Hepatocyte (in vitro differentiated cells): ENCODE measurements at regions not wholly inside any gene's neighbourhood (a gene's known extent, or its start where the extent isn't known, plus 50 kb on each side); places are given as distances from the start of the nearest gene placed in this dataset.

Source experiments
- DNase-seq: peaks from one replicate; pipeline ENCODE4 v3.0.0-alpha.2; 2016; ENCODE audit warnings: low spot score
- H2AFZ ChIP-seq: fragments of 200-600 bp; sonication (generic); 2 replicates; pipeline ENCODE4 v1.6.0; 2016; ENCODE audit warnings: antibody characterized with exemption, mild to moderate bottlenecking
- H3K27ac ChIP-seq: fragments of 200-600 bp; sonication (generic); 2 replicates; pipeline ENCODE4 v1.5.1; 2016; ENCODE audit warnings: mild to moderate bottlenecking
- H3K27me3 ChIP-seq: fragments of 200-600 bp; sonication (generic); 2 replicates; pipeline ENCODE4 v1.6.1; 2016
- H3K36me3 ChIP-seq: fragments of 200-600 bp; sonication (generic); replicated peaks from 2 replicates; pipeline ENCODE4 v1.5.1; 2016; ENCODE audit warnings: low read depth; ENCODE audit not compliant: insufficient read depth
- H3K4me1 ChIP-seq: fragments of 200-600 bp; sonication (generic); 2 replicates; pipeline ENCODE4 v1.5.1; 2016; ENCODE audit warnings: mild to moderate bottlenecking, moderate library complexity; ENCODE audit not compliant: insufficient read depth
- H3K4me2 ChIP-seq: fragments of 200-600 bp; sonication (generic); 2 replicates; pipeline ENCODE4 v1.6.0; 2016
- H3K4me3 ChIP-seq: fragments of 200-600 bp; sonication (generic); 2 replicates; pipeline ENCODE4 v1.5.1; 2016; ENCODE audit warnings: mild to moderate bottlenecking
- H3K79me2 ChIP-seq: fragments of 200-600 bp; sonication (generic); 2 replicates; pipeline ENCODE4 v1.6.0; 2017; ENCODE audit warnings: mild to moderate bottlenecking
- H3K9me2 ChIP-seq: fragments of 200-600 bp; sonication (generic); replicated peaks from 2 replicates; pipeline ENCODE4 v1.6.0; 2017; ENCODE audit warnings: mild to moderate bottlenecking; ENCODE audit not compliant: insufficient read depth
- H3K9me3 ChIP-seq: fragments of 200-600 bp; sonication (generic); 2 replicates; pipeline ENCODE4 v1.5.1; 2016; ENCODE audit warnings: low read depth, mild to moderate bottlenecking
- H4K20me1 ChIP-seq: fragments of 200-600 bp; sonication (generic); 2 replicates; pipeline ENCODE4 v1.6.0; 2016; ENCODE audit warnings: mild to moderate bottlenecking; ENCODE audit not compliant: insufficient read depth, poor library complexity, severe bottlenecking
- CTCF ChIP-seq: fragments of 200-600 bp; sonication (generic); IDR thresholded peaks from 2 replicates; pipeline ENCODE4 v1.5.1; 2016; ENCODE audit warnings: antibody characterized with exemption, mild to moderate bottlenecking; ENCODE audit not compliant: poor library complexity
- EZH2 ChIP-seq: fragments of 200-600 bp; sonication (generic); IDR thresholded peaks from 2 replicates; pipeline ENCODE4 v1.6.1; 2016; ENCODE audit warnings: antibody characterized with exemption, mild to moderate bottlenecking, borderline replicate concordance
- EZH2phosphoT487 ChIP-seq: fragments of 200-600 bp; sonication (generic); IDR thresholded peaks from one replicate; pipeline ENCODE4 v1.6.1; 2018; ENCODE audit warnings: antibody characterized with exemption, mild to moderate bottlenecking, low read depth, moderate library complexity; ENCODE audit not compliant: unreplicated experiment, severe bottlenecking
- WGBS: methylation state at CpG from one replicate; pipeline ENCODE4 v1.1.6; 2016; ENCODE audit warnings: low lambda C conversion rate; ENCODE audit errors: missing lambda C conversion rate; 5-methylcytosine and 5-hydroxymethylcytosine counted together

DNA sequence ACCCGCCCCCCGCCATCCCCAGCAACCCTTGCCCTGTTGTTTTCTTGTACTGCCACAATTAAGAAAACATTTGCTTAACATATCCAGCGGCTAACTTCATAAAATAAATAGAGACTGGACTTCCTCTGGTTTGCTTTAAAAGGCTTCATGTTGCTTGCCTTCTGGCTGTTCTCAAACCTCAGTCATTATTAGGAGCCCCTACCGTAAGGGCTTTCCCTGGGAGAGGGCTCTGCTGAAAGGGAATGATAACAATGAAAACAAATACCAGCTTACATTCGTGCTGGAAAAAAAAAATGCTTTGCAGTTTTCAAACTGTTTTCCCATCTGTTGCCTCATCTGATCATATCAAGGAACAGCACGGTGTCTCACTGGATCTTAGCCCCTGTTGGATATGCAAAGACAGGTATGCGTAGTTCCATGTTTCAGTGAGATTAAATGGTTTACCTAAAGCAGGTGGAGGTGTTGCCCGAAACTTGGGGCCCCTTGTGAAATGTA, 77.2 kb upstream of the VGLL4 start:
- DNase-seq = peak; percentile 16
- Histone ChIP-seq H3K36me3 (no peaks in the 10 kb centered on the region), H3K4me3 (peak overlapping the region; percentile 78), H2AFZ (peak overlapping the region; percentile 64), H3K4me1 (peaks cover 15% of the 10 kb centered on the region), H3K27ac (peak overlapping the region; percentile 92), H3K27me3 (peaks cover 4% of the 10 kb centered on the region), H3K4me2 (peak overlapping the region; percentile 76), H3K9me3 (no peaks in the 10 kb centered on the region), H4K20me1 (peaks cover 12% of the 10 kb centered on the region), H3K79me2 (peaks cover 21% of the 10 kb centered on the region), H3K9me2 (no peaks in the 10 kb centered on the region)
- WGBS = 28% methylated on average over 6 of the region's 8 CpGs
- no peak for TF ChIP-seq EZH2
- no peak for TF ChIP-seq CTCF
- no peak for TF ChIP-seq EZH2phosphoT487

DNA sequence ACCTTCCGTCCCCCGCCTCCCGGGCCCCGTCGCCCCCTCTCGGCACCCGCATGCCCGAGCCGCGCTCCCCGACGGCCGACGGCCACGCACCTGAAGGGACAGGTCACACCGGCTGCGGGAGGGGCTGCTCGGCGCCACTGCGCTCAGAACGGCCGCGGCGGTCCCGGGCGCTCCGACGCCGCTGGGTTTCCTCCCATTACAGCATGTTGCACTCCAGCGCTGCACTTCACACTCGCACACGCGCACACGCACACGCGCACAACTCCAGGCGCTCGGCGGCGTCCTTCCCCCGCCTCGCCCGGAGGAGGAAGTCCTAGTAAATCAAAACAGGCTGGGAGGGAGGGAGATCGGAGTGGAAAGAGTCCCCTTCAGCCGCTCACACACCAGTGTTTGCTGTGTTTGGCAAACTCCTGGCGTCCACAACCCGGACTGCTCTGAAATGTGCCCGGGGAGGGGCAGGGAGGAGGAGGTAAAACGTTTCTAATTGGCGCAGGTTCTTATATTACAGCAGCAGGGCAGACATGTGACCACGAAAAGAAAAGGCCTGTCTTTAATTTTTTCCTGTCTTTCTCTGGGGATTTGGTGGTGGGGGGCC, 76.7 kb upstream of the VGLL4 start:
- under 1% methylated on average over 37 of the region's 51 CpGs for WGBS
- Histone ChIP-seq H3K9me3 (no peaks in the 10 kb centered on the region), H3K36me3 (no peaks in the 10 kb centered on the region), H3K4me1 (peaks cover 15% of the 10 kb centered on the region), H3K9me2 (no peaks in the 10 kb centered on the region), H4K20me1 (peaks cover 12% of the 10 kb centered on the region), H3K4me3 (peak overlapping the region; percentile 78), H2AFZ (peak overlapping the region; percentile 64), H3K4me2 (peak overlapping the region; percentile 76), H3K27ac (peak overlapping the region; percentile 92), H3K79me2 (peaks cover 26% of the 10 kb centered on the region), H3K27me3 (no peaks in the 10 kb centered on the region)
- DNase-seq = peak; percentile 89
- no peak for TF ChIP-seq EZH2phosphoT487
- no peak for TF ChIP-seq CTCF
- TF ChIP-seq EZH2 = no peak

- H4K20me1 ChIP-seq = peaks cover 12% of the 10 kb centered on the region
- H3K27ac ChIP-seq = peak overlapping the region; percentile 92
- H3K27me3 ChIP-seq = no peaks in the 10 kb centered on the region
- TF ChIP-seq EZH2 = no peak
- H2AFZ ChIP-seq = peak overlapping the region; percentile 64
- H3K9me2 ChIP-seq = no peaks in the 10 kb centered on the region
- no peaks in the 10 kb centered on the region for H3K9me3 ChIP-seq
- H3K36me3 ChIP-seq = no peaks in the 10 kb centered on the region
- WGBS = 1% methylated on average over 29 of the region's 121 CpGs
- H3K4me3 ChIP-seq = peak overlapping the region; percentile 89
- H3K79me2 ChIP-seq = peaks cover 34% of the 10 kb centered on the region
- DNase-seq = peak; percentile 96
- peaks cover 15% of the 10 kb centered on the region for H3K4me1 ChIP-seq
- H3K4me2 ChIP-seq = peak overlapping the region; percentile 76
Measured at GRCh38 chr3:11719406-11720303, 75.9 kb upstream of the VGLL4 start.
